GM10266 (cell line): ENCODE measurements at regions not wholly inside any gene's neighbourhood (a gene's known extent, or its start where the extent isn't known, plus 50 kb on each side); places are given as distances from the start of the nearest gene placed in this dataset.

Experiments used
- DNase-seq: peaks from one replicate; pipeline ENCODE4 v3.0.0; 2012; ENCODE audit errors: extremely low spot score
- TF ChIP-seq, protein P1 (sequence below): IDR thresholded peaks from 2 replicates; pipeline ENCODE4 v1.5.1; 2012; ENCODE audit warnings: mild to moderate bottlenecking, low read depth; ENCODE audit not compliant: control insufficient read depth, insufficient read depth; ENCODE audit errors: missing control alignments

DNA sequence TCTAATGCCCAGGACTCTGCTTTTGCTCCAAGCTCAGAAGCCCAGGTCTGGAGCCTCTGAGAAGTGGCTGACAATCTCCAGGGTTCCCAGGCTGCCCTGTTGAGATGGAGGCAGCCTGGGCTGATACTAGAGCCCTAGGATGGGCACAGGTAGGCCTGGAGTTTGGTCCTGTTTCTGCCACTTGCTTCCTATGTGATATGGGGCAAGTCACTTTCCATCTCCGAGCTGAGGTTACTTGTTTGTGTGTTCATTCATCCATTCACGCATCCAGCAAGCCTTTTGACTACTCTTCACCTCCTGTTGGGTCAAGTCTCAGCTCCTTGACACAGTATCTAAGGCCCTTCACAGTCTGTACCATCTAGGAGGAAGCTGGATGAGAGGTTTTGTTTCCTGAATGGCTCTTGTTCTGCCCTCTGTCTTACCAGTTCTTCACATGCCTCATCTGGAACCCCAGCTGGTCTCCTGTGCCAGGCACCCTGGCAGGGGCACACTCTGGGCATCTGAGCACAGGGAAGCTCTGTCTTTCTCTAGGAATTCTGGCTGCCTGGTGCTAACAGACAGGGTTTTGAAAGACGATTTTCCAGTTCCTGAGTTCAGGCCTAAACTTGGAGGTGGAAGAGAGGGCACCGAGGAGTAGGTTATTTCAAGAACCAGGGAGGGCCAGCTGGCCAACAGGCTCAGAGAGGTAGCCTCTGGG lies 53.2 kb upstream of the AMPD3 start:
- TF ChIP-seq, protein P1, sequence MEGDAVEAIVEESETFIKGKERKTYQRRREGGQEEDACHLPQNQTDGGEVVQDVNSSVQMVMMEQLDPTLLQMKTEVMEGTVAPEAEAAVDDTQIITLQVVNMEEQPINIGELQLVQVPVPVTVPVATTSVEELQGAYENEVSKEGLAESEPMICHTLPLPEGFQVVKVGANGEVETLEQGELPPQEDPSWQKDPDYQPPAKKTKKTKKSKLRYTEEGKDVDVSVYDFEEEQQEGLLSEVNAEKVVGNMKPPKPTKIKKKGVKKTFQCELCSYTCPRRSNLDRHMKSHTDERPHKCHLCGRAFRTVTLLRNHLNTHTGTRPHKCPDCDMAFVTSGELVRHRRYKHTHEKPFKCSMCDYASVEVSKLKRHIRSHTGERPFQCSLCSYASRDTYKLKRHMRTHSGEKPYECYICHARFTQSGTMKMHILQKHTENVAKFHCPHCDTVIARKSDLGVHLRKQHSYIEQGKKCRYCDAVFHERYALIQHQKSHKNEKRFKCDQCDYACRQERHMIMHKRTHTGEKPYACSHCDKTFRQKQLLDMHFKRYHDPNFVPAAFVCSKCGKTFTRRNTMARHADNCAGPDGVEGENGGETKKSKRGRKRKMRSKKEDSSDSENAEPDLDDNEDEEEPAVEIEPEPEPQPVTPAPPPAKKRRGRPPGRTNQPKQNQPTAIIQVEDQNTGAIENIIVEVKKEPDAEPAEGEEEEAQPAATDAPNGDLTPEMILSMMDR, result no peak
- DNase-seq, result no peak
